GM06990 (cell line): ENCODE measurements at regions not wholly inside any gene's neighbourhood (a gene's known extent, or its start where the extent isn't known, plus 50 kb on each side); places are given as distances from the start of the nearest gene placed in this dataset.
"Not testable (repeated sequence)": the region's sequence is repeated elsewhere in the genome, so short reads cannot be mapped to it uniquely, and the experiment has no call there.

Experiments
- DNase-seq: peaks from one replicate; pipeline ENCODE4 v3.0.0-alpha.2; 2011; ENCODE audit not compliant: insufficient read length; ENCODE audit errors: extremely low read depth
- H3K27me3 ChIP-seq: replicated peaks from 2 replicates; pipeline ENCODE4 v1.6.0; 2011; ENCODE audit warnings: low read length; ENCODE audit not compliant: control insufficient read depth, insufficient read depth
- H3K36me3 ChIP-seq: 2 replicates; pipeline ENCODE4 v1.5.1; 2011; ENCODE audit warnings: low read length; ENCODE audit not compliant: control insufficient read depth, insufficient read depth
- H3K4me3 ChIP-seq: replicated peaks from 2 replicates; pipeline ENCODE4 v1.5.1; 2011; ENCODE audit warnings: low read depth, mild to moderate bottlenecking, control low read depth, low read length
- TF ChIP-seq, protein P1 (sequence below): IDR thresholded peaks from 2 replicates; pipeline ENCODE4 v1.5.1; 2011; ENCODE audit warnings: low read length, control low read depth, mild to moderate bottlenecking, inconsistent platforms; ENCODE audit not compliant: insufficient read depth, poor library complexity, severe bottlenecking

DNA sequence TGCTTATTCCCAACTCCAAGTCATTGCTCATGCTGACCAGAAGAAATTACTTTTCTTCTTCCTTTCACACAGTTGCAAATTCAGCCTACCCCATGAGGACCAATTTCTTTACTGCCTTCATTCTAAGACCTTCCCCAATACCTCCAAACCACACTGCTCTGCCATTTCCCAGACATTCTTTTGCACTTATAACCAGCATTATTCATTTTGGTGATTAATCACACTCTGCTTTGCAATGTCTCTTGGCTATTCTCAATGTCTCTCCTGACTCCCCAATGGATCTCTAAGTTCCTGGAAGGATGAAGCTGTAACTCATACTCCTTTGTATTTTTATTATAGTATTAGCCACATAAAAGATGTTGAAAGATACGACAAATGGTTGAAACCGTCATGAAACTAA lies 105.7 kb upstream of the RANBP3L start:
- DNase-seq, result no peak
- TF ChIP-seq, protein P1, sequence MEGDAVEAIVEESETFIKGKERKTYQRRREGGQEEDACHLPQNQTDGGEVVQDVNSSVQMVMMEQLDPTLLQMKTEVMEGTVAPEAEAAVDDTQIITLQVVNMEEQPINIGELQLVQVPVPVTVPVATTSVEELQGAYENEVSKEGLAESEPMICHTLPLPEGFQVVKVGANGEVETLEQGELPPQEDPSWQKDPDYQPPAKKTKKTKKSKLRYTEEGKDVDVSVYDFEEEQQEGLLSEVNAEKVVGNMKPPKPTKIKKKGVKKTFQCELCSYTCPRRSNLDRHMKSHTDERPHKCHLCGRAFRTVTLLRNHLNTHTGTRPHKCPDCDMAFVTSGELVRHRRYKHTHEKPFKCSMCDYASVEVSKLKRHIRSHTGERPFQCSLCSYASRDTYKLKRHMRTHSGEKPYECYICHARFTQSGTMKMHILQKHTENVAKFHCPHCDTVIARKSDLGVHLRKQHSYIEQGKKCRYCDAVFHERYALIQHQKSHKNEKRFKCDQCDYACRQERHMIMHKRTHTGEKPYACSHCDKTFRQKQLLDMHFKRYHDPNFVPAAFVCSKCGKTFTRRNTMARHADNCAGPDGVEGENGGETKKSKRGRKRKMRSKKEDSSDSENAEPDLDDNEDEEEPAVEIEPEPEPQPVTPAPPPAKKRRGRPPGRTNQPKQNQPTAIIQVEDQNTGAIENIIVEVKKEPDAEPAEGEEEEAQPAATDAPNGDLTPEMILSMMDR, result no peak

DNA sequence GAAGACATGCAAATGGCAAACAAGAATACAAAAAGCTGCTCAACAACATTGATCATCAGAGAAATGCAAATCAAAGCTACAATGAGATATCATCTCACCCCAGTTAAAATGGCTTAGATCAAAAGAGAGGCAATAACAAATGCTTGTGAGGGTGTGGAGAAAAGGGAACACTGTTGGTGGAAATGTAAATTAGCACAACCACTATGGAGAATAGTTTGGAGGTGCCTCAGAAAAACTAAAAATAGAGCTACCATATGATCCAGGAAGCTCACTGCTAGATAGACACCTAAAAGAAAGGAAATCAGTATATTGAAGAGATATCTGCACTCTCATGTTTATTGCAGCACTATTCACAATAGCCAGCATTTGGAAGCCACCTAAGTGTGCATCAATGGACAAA lies 108.0 kb upstream of the RANBP3L start:
- H3K4me3 ChIP-seq, DNase-seq, H3K36me3 ChIP-seq, H3K27me3 ChIP-seq: not testable (repeated sequence)

More for the DNA sequence above, 105.7 kb upstream of the RANBP3L start:
- Histone ChIP-seq H3K27me3 (no peaks in the 10 kb centered on the region), H3K36me3 (no peaks in the 10 kb centered on the region), H3K4me3 (no peak overlapping the region)

DNA sequence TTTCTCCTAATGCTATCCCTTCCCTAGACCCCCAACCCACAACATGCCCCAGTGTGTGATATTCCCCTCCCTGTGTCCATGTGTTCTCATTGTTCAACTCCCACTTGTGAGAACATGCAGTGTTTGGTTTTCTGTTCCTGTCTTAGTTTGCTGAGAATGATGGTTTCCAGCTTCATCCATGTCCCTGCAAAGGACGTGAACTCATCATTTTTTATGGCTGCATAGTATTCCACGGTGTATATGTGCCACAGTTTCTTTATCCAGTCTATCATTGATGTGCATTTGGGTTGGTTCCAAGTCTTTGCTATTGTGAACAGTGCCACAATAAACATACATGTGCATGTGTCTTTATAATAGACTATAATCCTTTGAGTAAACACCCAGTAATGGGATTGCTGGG lies 109.0 kb upstream of the RANBP3L start:
- not testable (repeated sequence) for H3K4me3 ChIP-seq, H3K27me3 ChIP-seq, DNase-seq, H3K36me3 ChIP-seq

DNA sequence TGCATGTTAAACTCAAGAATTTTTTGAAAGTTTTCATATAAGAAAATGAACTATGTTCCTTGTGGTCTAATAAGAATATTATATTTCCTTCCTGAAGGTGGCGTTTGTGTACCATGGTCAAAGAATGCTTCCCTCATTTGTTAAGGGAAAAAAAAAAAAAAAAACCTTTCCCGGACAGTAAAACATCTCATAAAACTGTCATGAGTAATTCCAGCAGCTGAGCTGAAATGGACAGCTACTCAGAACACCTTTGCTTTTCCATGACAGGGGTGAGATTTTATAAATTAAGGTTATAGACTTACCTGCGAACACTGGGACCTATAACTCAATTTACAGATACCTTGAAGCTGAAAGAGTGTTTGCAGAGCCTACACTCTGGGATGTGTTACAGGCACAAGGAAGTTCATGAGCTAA lies 113.2 kb upstream of the RANBP3L start:
- H3K4me3 ChIP-seq, result no peak overlapping the region
- TF ChIP-seq, protein P1, result peak; percentile 34
- DNase-seq, result no peak
- H3K27me3 ChIP-seq, result no peaks in the 10 kb centered on the region; the same call in 1 of the 2 replicates
- H3K36me3 ChIP-seq, result no peaks in the 10 kb centered on the region

DNA sequence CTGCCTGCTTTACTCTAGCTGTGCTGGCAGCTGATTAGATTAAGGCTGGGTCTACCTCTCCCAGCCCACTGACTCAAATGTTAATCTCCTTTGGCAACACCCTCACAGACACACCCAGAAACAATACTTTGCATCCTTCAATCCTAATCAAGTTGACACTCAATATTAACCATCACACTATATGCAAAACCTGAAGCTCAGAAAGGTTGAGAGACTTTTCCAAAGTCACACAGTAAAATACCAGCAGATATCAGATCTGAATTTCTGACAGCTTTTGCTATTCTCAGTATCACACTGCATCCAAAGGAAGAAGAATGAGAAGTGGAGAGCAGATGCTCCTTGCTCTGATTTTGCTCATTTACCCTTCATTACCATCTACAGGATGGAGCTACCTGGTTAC lies 114.9 kb upstream of the RANBP3L start:
- H3K36me3 ChIP-seq, result no peaks in the 10 kb centered on the region
- TF ChIP-seq, protein P1, result no peak
- H3K4me3 ChIP-seq, result no peak overlapping the region

DNA sequence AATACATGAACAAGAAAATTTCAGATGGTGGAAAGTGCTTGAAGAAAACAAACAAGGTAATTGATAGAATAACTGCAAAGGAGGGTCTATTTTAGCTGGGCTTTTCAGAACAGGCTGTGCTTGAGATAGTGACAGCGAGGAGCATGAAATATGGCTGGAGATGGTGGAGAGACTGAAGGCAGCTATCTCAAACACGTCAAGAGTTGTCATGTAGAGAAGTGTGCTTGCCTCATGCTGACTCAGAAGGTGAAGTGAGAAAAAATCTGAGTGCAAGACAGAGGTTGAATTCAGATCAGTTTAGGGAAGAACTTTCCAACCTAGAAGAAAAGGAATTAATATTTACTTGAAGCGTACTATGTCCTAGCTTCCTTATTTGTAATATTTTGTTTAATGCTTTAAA lies 115.5 kb upstream of the RANBP3L start:
- H3K27me3 ChIP-seq, result no peaks in the 10 kb centered on the region; the same call in 1 of the 2 replicates
- TF ChIP-seq, protein P1, result no peak

More for the DNA sequence above, 114.9 kb upstream of the RANBP3L start:
- DNase-seq, result no peak
- H3K27me3 ChIP-seq, result no peaks in the 10 kb centered on the region; the same call in 1 of the 2 replicates

DNA sequence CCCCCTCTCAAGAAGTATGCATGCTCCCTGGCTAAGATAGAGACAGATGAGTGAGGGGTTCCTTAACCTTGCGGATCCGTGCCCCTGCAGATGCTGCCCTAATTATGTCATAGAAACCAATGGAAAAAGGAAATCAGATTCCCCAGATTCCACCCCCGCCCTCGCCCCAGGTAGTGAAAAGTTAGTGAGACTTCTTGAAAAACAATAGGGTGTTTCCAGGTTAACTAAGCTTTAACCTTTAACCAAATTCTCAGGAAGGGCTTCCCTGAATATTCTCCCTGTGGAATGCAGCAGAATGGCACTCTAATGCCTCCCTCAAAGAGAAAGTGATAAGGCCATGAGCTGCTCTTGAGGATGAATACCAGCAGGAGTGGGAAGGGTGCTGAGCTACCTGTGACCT lies 116.0 kb upstream of the RANBP3L start:
- H3K4me3 ChIP-seq, result no peak overlapping the region
- no peak for DNase-seq
- TF ChIP-seq, protein P1, result no peak
- no peaks in the 10 kb centered on the region for H3K36me3 ChIP-seq
- no peaks in the 10 kb centered on the region; the same call in 1 of the 2 replicates for H3K27me3 ChIP-seq

More for the DNA sequence above, 115.5 kb upstream of the RANBP3L start:
- Histone ChIP-seq H3K4me3 (no peak overlapping the region), H3K36me3 (no peaks in the 10 kb centered on the region)
- DNase-seq, result no peak
